ENCODE measurements at regions not wholly inside any gene's neighbourhood (a gene's known extent, or its start where the extent isn't known, plus 50 kb on each side); places are given as distances from the start of the nearest gene placed in this dataset.

GRCh38 chr9:8088477-8088876, 288.9 kb upstream of the DMAC1 start:
- no peak overlapping the region for H3K27ac Mint-ChIP-seq

GRCh38 chr9:8085986-8086385, 286.4 kb upstream of the DMAC1 start:
- Mint-ChIP-seq H3K27ac (no peak overlapping the region), H3K4me1 (no peaks in the 10 kb centered on the region), H3K4me3 (no peak overlapping the region), H3K9me3 (peaks cover 0 to 10% (median 2%) of the 10 kb centered on the region in 7 donors), H3K36me3 (no peaks in the 10 kb centered on the region), H3K27me3 (ENCODE audit: low read depth in 3 of 3) (no peaks in the 10 kb centered on the region)
- no peak overlapping the region for H2AFZ ChIP-seq (ENCODE audit: insufficient read depth, low read depth, low read length, poor library complexity, severe bottlenecking)
- H3K27me3 ChIP-seq (ENCODE audit: control insufficient read depth in 2 of 2, insufficient read depth in 2 of 2, low read length in 2 of 2) = no peaks in the 10 kb centered on the region
- H4K20me1 ChIP-seq (ENCODE audit: insufficient read depth, low read length) = no peaks in the 10 kb centered on the region
- TF ChIP-seq CTCF (IDR thresholded peaks at IDR 0.05) = no peak
- H3K4me2 ChIP-seq (replicated peaks; ENCODE audit: extremely low read depth, low read length, poor library complexity, severe bottlenecking) = no peak overlapping the region
- whole genome bisulfite sequencing (ENCODE audit: insufficient coverage) = 100% methylated on average over 1 of the region's 1 CpG
- DNase-seq = no peak
- H3K4me3 ChIP-seq (replicated peaks in 1 of 3; ENCODE audit: low read depth in 2 of 3, low read length in 3 of 3) = no peak overlapping the region
- intact Hi-C loops (cut with micrococcal nuclease) = no loop called here
- no peak overlapping the region for H3K27ac ChIP-seq (ENCODE audit: low read depth in 1 of 2, low read length in 2 of 2)
- no peaks in the 10 kb centered on the region for H3K79me2 ChIP-seq (ENCODE audit: insufficient read depth, low read length)
- H3K36me3 ChIP-seq (replicated peaks in 1 of 2; ENCODE audit: control insufficient read depth in 1 of 2, insufficient read depth in 2 of 2, low read length in 2 of 2) = no peaks in the 10 kb centered on the region
- no peaks in the 10 kb centered on the region for H3K4me1 ChIP-seq (ENCODE audit: control insufficient read depth in 1 of 2, insufficient read depth in 2 of 2, low read length in 2 of 2)
- H3K9me3 ChIP-seq (replicated peaks in 1 of 2; ENCODE audit: control insufficient read depth in 1 of 2, insufficient read depth in 1 of 2, low read length in 2 of 2) = peaks cover 0 to 8% of the 10 kb centered on the region in 2 donors
- H3K9ac ChIP-seq (ENCODE audit: insufficient read depth, low read length, poor library complexity, severe bottlenecking) = no peak overlapping the region

More at GRCh38 chr9:8088477-8088876, 288.9 kb upstream of the DMAC1 start:
- Histone ChIP-seq H3K27ac (ENCODE audit: low read depth in 1 of 2, low read length in 2 of 2) (no peak overlapping the region), H2AFZ (ENCODE audit: insufficient read depth, low read depth, low read length, poor library complexity, severe bottlenecking) (no peak overlapping the region), H3K27me3 (ENCODE audit: control insufficient read depth in 2 of 2, insufficient read depth in 2 of 2, low read length in 2 of 2) (no peaks in the 10 kb centered on the region), H3K4me3 (replicated peaks in 1 of 3; ENCODE audit: low read depth in 2 of 3, low read length in 3 of 3) (no peak overlapping the region), H3K4me2 (replicated peaks; ENCODE audit: extremely low read depth, low read length, poor library complexity, severe bottlenecking) (no peak overlapping the region), H3K4me1 (ENCODE audit: control insufficient read depth in 1 of 2, insufficient read depth in 2 of 2, low read length in 2 of 2) (no peaks in the 10 kb centered on the region), H3K79me2 (ENCODE audit: insufficient read depth, low read length) (no peaks in the 10 kb centered on the region), H4K20me1 (ENCODE audit: insufficient read depth, low read length) (no peaks in the 10 kb centered on the region), H3K9me3 (replicated peaks in 1 of 2; ENCODE audit: control insufficient read depth in 1 of 2, insufficient read depth in 1 of 2, low read length in 2 of 2) (peaks cover 0 to 8% of the 10 kb centered on the region in 2 donors), H3K9ac (ENCODE audit: insufficient read depth, low read length, poor library complexity, severe bottlenecking) (no peak overlapping the region), H3K36me3 (replicated peaks in 1 of 2; ENCODE audit: control insufficient read depth in 1 of 2, insufficient read depth in 2 of 2, low read length in 2 of 2) (no peaks in the 10 kb centered on the region)
- Mint-ChIP-seq H3K27me3 (ENCODE audit: low read depth in 3 of 3) (no peaks in the 10 kb centered on the region), H3K4me1 (no peaks in the 10 kb centered on the region), H3K36me3 (no peaks in the 10 kb centered on the region), H3K9me3 (peaks cover 0 to 4% (median 3%) of the 10 kb centered on the region in 7 donors), H3K4me3 (no peak overlapping the region)
- intact Hi-C loops (cut with micrococcal nuclease) = no loop called here
- DNase-seq = no peak
- TF ChIP-seq CTCF (IDR thresholded peaks at IDR 0.05) = no peak
